Prostate gland (tissue), 2 donors: ENCODE measurements at regions not wholly inside any gene's neighbourhood (a gene's known extent, or its start where the extent isn't known, plus 50 kb on each side); places are given as distances from the start of the nearest gene placed in this dataset.

Experiments
- DNase-seq: peaks from one replicate; pipeline ENCODE4 v3.0.0-alpha.2; 2019; ENCODE audit warnings: low spot score
- H3K27ac ChIP-seq, 2 donors: fragments of 200-600 bp; sonication (generic); 2 replicates each; pipeline ENCODE4 v1.5.1; 2017 to 2019
- H3K27me3 ChIP-seq: fragments of 200-600 bp; sonication (generic); replicated peaks from 2 replicates; pipeline ENCODE4 v1.5.1; 2019; ENCODE audit not compliant: insufficient read depth
- H3K36me3 ChIP-seq, 2 donors: fragments of 200-600 bp; sonication (generic); 1 replicate in 1 of 2; 2 replicates in 1 of 2; pipeline versions ENCODE4 v1.5.1 to v1.8.1; 2017 to 2019
- H3K4me1 ChIP-seq: fragments of 200-600 bp; sonication (generic); replicated peaks from 2 replicates; pipeline ENCODE4 v1.5.1; 2019
- H3K4me3 ChIP-seq, 2 donors: fragments of 200-600 bp; sonication (generic); 2 replicates each; pipeline ENCODE4 v1.5.1; 2017 to 2019
- H3K9me3 ChIP-seq: fragments of 200-600 bp; sonication (generic); 2 replicates; pipeline ENCODE4 v1.5.1; 2017
- CTCF ChIP-seq, 4 experiments: fragments of 200-600 bp in 2 of 4; fragments of 450-650 bp in 2 of 4; sonication (generic) in 2 of 4; IDR thresholded peaks; 1 replicate in 3 of 4; 2 replicates in 1 of 4; pipeline ENCODE4 v1.5.1; 2016 to 2019; ENCODE audit warnings: antibody characterized with exemption in 4 of 4, mild to moderate bottlenecking in 2 of 4, moderate library complexity in 2 of 4
- POLR2A ChIP-seq: fragments of 450-650 bp; IDR thresholded peaks from one replicate; pipeline ENCODE4 v1.6.1; 2016; ENCODE audit warnings: antibody characterized with exemption, mild to moderate bottlenecking
- POLR2AphosphoS5 ChIP-seq: sonication (generic); formaldehyde crosslinking; IDR thresholded peaks from one replicate; pipeline ENCODE4 v1.6.1; 2017; ENCODE audit warnings: antibody characterized with exemption
- WGBS: methylation state at CpG from one replicate; pipeline ENCODE4 v1.1.5; 2018; 5-methylcytosine and 5-hydroxymethylcytosine counted together
- intact Hi-C: fragments of 100-400 bp; cut with DNase I; formaldehyde crosslinking; loops from one replicate; pipeline ENCODE4 v1.14.2; 2022

GRCh38 chr16:73275024-73275423, 227.1 kb upstream of the ZFHX3 start:
- TF ChIP-seq POLR2AphosphoS5 (no peak), POLR2A (no peak)
- Histone ChIP-seq H3K4me3 (no peak overlapping the region), H3K27me3 (no peaks in the 10 kb centered on the region), H3K9me3 (no peaks in the 10 kb centered on the region), H3K36me3 (no peaks in the 10 kb centered on the region), H3K27ac (no peak overlapping the region), H3K4me1 (no peaks in the 10 kb centered on the region)
- no peak for DNase-seq
- 58% methylated on average over 5 of the region's 5 CpGs for WGBS
- intact Hi-C loops = no loop called here

DNA sequence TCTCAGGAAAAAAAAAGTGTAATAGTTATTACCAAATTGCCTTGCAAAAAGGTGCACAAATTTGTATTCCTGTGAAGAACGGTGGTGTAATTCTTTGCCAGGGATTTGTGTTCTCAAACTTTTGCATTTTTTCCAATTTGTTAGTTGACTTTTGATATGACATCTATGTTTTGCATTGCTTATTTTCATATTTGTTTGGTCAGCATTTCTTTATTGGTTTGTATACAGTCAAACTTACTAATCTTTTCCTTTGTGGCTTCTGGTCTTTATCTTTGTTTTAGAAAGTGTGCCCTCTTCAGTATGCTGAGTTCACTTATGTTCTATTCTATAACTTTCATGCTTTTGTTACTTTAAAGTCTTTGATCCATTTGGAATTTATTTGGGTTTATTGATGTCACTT, 226.2 kb upstream of the ZFHX3 start:
- WGBS = 87% methylated on average over 1 of the region's 1 CpG
- no peak for DNase-seq
- Histone ChIP-seq H3K36me3 (no peaks in the 10 kb centered on the region), H3K27ac (no peak overlapping the region), H3K27me3 (no peaks in the 10 kb centered on the region), H3K4me3 (no peak overlapping the region), H3K4me1 (no peaks in the 10 kb centered on the region), H3K9me3 (no peaks in the 10 kb centered on the region)
- TF ChIP-seq POLR2AphosphoS5 = no peak
- no peak for TF ChIP-seq CTCF (IDR thresholded peaks at IDR 0.05)
- TF ChIP-seq POLR2A = no peak
- intact Hi-C loops = no loop called here

DNA sequence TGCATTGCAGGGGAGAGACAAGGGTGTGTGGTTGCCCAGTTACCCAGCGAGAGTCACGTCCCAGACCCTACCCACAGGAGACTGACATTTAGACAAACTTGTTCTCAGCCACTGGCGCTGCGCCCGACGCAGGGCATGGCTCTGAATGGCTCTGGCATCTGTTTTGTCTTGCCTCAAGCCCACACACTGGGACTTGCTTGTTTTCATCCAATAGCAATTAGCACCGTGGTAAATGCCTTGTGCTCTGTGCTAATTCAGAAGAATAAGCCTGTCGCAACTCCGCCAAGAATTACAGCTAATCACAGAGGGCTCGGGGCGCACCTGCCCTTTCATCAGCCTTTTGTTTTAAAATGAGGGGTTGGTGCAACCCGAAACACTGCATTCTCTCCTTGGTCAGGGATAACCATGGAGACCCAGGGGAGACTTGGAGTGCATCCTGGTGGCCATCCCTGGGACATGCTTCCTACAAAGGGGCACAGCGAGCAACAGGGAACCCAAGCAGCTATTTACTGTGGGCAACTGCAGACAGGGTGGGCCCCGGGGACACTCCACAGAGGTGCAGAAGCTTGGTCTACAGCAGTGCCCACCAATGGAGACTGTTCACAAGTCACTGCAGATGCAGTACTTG, 220.6 kb upstream of the ZFHX3 start:
- H3K4me3 ChIP-seq = no peak overlapping the region
- H3K9me3 ChIP-seq = no peaks in the 10 kb centered on the region
- intact Hi-C loops = no loop called here
- no peak overlapping the region for H3K27ac ChIP-seq
- H3K4me1 ChIP-seq = no peaks in the 10 kb centered on the region
- H3K27me3 ChIP-seq = no peaks in the 10 kb centered on the region
- no peak for DNase-seq
- WGBS = 60% methylated on average over 14 of the region's 14 CpGs
- TF ChIP-seq POLR2A (no peak), CTCF (IDR thresholded peaks at IDR 0.05) (no peak), POLR2AphosphoS5 (no peak)
- no peaks in the 10 kb centered on the region for H3K36me3 ChIP-seq

DNA sequence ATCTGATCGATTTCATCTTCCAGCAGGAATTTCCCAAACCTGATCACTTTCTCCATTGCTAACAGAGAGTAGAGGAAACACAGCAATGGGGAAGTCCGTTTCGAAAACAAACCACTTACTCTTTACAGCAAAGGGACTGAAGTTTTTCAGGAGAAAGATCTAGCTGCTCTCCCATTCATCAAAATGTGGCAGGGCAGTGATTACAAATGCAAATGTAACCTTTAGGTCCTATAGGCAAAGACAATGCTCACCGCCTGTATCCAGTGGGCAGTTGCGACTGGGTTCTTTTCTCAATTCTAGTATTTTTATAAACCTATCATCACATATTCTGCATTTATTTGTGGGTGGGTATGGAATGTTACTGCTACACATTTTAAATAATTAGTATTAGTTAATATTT, 218.0 kb upstream of the ZFHX3 start:
- intact Hi-C loops = no loop called here
- DNase-seq = no peak
- H3K9me3 ChIP-seq = no peaks in the 10 kb centered on the region
- TF ChIP-seq POLR2AphosphoS5 (no peak), CTCF (IDR thresholded peaks at IDR 0.05) (no peak), POLR2A (no peak)
- 89% methylated on average over 5 of the region's 5 CpGs for WGBS
- H3K27ac ChIP-seq = no peak overlapping the region
- H3K27me3 ChIP-seq = no peaks in the 10 kb centered on the region
- H3K4me3 ChIP-seq = no peak overlapping the region
- no peaks in the 10 kb centered on the region for H3K36me3 ChIP-seq
- no peaks in the 10 kb centered on the region for H3K4me1 ChIP-seq

DNA sequence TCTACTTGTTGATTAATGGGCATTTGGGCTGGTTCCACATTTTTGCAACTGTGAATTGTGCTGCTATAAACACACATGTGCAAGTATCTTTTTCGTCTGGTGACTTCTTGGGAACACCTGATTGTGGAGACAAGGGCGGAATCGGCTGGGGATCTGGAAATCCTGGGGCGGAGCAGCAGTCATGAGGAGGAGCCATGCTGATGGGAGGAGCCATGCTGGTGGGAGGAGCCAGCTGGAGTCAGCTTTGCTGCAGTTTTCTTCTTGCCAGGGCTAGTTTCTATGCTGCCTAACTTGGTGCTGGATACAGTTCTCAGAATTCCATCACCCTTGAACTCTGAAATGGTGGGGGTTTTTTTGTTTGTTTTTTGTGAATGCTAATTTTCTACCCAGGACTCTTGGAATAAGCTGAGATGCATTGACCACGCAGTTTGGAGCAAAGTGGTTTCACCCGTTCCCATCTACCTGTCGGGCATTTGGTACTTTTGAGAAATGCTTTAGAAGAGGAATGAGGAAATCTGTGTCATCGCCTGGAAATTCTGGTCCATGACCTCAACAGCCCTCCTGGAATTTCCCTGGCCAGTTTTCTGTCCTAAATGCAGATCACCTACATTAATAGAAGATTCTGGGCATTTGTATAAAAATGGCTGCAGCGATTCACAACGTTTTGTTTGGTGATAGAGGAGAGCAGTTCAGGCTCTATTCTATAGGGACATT, 217.4 kb upstream of the ZFHX3 start:
- no peak overlapping the region for H3K4me3 ChIP-seq
- TF ChIP-seq POLR2AphosphoS5 (no peak), CTCF (IDR thresholded peaks at IDR 0.05) (no peak), POLR2A (no peak)
- no peak for DNase-seq
- no peaks in the 10 kb centered on the region for H3K9me3 ChIP-seq
- H3K27me3 ChIP-seq = no peaks in the 10 kb centered on the region
- H3K4me1 ChIP-seq = no peaks in the 10 kb centered on the region
- 77% methylated on average over 10 of the region's 10 CpGs for WGBS
- H3K27ac ChIP-seq = no peak overlapping the region
- no peaks in the 10 kb centered on the region for H3K36me3 ChIP-seq
- intact Hi-C loops = no loop called here
